NCI-H1105 treated with DMSO at 0.1 percent for 48 hours (cell line): ENCODE measurements at regions not wholly inside any gene's neighbourhood (a gene's known extent, or its start where the extent isn't known, plus 50 kb on each side); places are given as distances from the start of the nearest gene placed in this dataset.

Experiments used
- DNase-seq: peaks from one replicate; lab custom pipeline; 2025; lab: John Stamatoyannopoulos, UW

GRCh38 chr6:170160628-170161611 is 130.0 kb downstream of the DLL1 start:
- no peak for DNase-seq

GRCh38 chr6:170160031-170160627 is 130.7 kb downstream of the DLL1 start:
- DNase-seq = peak; percentile 28

- DNase-seq = no peak
These were observed 131.6 kb downstream of the DLL1 start for GRCh38 chr6:170159022-170159965.

GRCh38 chr6:170158296-170159021 is 132.4 kb downstream of the DLL1 start:
- DNase-seq = no peak

- no peak for DNase-seq
These were observed 133.2 kb downstream of the DLL1 start for GRCh38 chr6:170157567-170158218.

- DNase-seq = no peak
These were observed 134.2 kb downstream of the DLL1 start for GRCh38 chr6:170156448-170157375.

- DNase-seq = no peak
These were observed 135.2 kb downstream of the DLL1 start for GRCh38 chr6:170155464-170156196.

GRCh38 chr6:170153436-170154319 is 137.2 kb downstream of the DLL1 start:
- no peak for DNase-seq

GRCh38 chr6:170152989-170153388 is 137.9 kb downstream of the DLL1 start:
- DNase-seq = peak; percentile 97

GRCh38 chr6:170152124-170152926 is 138.6 kb downstream of the DLL1 start:
- no peak for DNase-seq

GRCh38 chr6:170151804-170152123 is 139.1 kb downstream of the DLL1 start:
- no peak for DNase-seq

GRCh38 chr6:170151321-170151771 is 139.5 kb downstream of the DLL1 start:
- no peak for DNase-seq

- no peak for DNase-seq
These were observed 140.3 kb downstream of the DLL1 start for GRCh38 chr6:170150590-170150945.

GRCh38 chr6:170149681-170150589 is 140.9 kb downstream of the DLL1 start:
- no peak for DNase-seq

GRCh38 chr6:170148709-170149470 is 142.0 kb downstream of the DLL1 start:
- no peak for DNase-seq
